AG04450 (cell line): ENCODE measurements at regions not wholly inside any gene's neighbourhood (a gene's known extent, or its start where the extent isn't known, plus 50 kb on each side); places are given as distances from the start of the nearest gene placed in this dataset.
"Not testable (repeated sequence)": the region's sequence is repeated elsewhere in the genome, so short reads cannot be mapped to it uniquely, and the experiment has no call there.

ENCODE experiments used
- CTCF ChIA-PET: fragments of 300-600, 350-600 bp; formaldehyde crosslinking; extraction: SDS; loops from one replicate; lab custom pipeline; 2022; ENCODE audit warnings: antibody characterized with exemption, inconsistent platforms; lab: Charles Lee
- POLR2A ChIA-PET: fragments of 350-600 bp; formaldehyde crosslinking; extraction: SDS; loops from one replicate; lab custom pipeline; 2021; ENCODE audit warnings: antibody characterized with exemption, inconsistent platforms; lab: Yijun Ruan, JAX
- DNase-seq: peaks from one replicate; pipeline ENCODE4 v3.0.0-alpha.2; 2011; ENCODE audit warnings: low read depth, low spot score
- H3K27ac ChIP-seq: one replicate; pipeline ENCODE4 v1.5.1; 2012; ENCODE audit warnings: low read depth, low read length, control low read depth
- H3K27me3 ChIP-seq: one replicate; pipeline ENCODE4 v1.6.0; 2012; ENCODE audit warnings: low read length; ENCODE audit not compliant: control insufficient read depth, insufficient read depth
- H3K4me3 ChIP-seq: 2 replicates; pipeline ENCODE4 v1.5.1; 2011; ENCODE audit warnings: mild to moderate bottlenecking, low read depth, low read length, control low read depth
- H3K9me3 ChIP-seq: 2 replicates; pipeline ENCODE4 v1.5.1; 2012; ENCODE audit warnings: low read length; ENCODE audit not compliant: control insufficient read depth, insufficient read depth
- TF ChIP-seq, protein P1 (sequence below): IDR thresholded peaks from 2 replicates; pipeline ENCODE4 v1.5.1; 2011; ENCODE audit warnings: low read depth, low read length, control low read depth, inconsistent platforms

DNA sequence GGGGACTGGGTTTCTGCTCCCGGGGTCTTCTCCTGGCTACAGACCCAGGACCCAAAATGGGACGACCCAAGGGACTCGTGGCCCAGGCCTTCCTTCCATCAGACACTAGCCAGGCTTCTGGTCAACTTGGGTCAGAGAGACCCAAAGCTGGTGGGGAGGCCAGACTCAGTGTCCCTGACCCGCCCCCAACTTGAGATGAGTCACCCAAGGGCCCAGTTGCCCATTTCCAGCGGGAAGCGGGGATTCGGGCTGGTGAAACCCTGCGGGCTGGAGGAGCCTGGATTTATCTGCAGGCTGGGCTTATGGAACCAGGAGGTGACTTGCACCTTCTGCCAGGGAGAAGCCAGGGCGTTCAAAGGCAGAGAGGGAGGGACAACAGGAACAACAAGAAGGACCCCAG is 81.5 kb downstream of the RFLNA start:
- H3K27ac ChIP-seq = no peak overlapping the region
- TF ChIP-seq, protein P1, sequence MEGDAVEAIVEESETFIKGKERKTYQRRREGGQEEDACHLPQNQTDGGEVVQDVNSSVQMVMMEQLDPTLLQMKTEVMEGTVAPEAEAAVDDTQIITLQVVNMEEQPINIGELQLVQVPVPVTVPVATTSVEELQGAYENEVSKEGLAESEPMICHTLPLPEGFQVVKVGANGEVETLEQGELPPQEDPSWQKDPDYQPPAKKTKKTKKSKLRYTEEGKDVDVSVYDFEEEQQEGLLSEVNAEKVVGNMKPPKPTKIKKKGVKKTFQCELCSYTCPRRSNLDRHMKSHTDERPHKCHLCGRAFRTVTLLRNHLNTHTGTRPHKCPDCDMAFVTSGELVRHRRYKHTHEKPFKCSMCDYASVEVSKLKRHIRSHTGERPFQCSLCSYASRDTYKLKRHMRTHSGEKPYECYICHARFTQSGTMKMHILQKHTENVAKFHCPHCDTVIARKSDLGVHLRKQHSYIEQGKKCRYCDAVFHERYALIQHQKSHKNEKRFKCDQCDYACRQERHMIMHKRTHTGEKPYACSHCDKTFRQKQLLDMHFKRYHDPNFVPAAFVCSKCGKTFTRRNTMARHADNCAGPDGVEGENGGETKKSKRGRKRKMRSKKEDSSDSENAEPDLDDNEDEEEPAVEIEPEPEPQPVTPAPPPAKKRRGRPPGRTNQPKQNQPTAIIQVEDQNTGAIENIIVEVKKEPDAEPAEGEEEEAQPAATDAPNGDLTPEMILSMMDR = no peak

DNA sequence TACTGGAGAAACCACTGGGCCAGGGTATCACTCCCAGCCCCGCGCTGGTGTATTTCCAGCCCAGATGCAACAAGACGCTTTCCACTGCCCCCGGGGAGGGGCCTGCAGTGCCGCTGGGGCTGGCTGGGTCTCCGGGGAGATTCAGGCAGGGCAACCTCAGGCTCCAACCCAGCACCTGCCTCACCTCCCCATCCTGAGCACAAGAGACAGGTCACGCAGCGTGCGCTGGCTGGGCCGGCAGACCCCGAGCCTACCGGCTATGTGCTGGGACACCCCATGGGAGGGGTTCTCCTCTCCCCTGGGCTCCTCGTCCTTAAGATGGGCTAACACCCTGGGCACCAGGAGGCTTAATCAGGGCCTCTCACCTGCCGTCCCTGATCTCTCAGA is 80.9 kb downstream of the RFLNA start:
- ChIA-PET CTCF (interaction anchor here (0.6 kb wide), 1 partner anchor 34 kb away, joined by 3 read pairs; no protein-coding TSS in a partner anchor), POLR2A (no interaction called here)
- TF ChIP-seq, protein P1 = no peak
- H3K27ac ChIP-seq = no peak overlapping the region
- no peaks in the 10 kb centered on the region for H3K27me3 ChIP-seq
- no peak for DNase-seq
- no peaks in the 10 kb centered on the region; the same call in 1 of the 2 replicates for H3K9me3 ChIP-seq
- no peak overlapping the region for H3K4me3 ChIP-seq

More for the DNA sequence above, 81.5 kb downstream of the RFLNA start:
- Histone ChIP-seq H3K9me3 (no peaks in the 10 kb centered on the region; the same call in 1 of the 2 replicates), H3K4me3 (no peak overlapping the region), H3K27me3 (no peaks in the 10 kb centered on the region)
- ChIA-PET CTCF (interaction anchor here (0.6 kb wide), 1 partner anchor 34 kb away, joined by 3 read pairs; no protein-coding TSS in a partner anchor), POLR2A (no interaction called here)
- no peak for DNase-seq

DNA sequence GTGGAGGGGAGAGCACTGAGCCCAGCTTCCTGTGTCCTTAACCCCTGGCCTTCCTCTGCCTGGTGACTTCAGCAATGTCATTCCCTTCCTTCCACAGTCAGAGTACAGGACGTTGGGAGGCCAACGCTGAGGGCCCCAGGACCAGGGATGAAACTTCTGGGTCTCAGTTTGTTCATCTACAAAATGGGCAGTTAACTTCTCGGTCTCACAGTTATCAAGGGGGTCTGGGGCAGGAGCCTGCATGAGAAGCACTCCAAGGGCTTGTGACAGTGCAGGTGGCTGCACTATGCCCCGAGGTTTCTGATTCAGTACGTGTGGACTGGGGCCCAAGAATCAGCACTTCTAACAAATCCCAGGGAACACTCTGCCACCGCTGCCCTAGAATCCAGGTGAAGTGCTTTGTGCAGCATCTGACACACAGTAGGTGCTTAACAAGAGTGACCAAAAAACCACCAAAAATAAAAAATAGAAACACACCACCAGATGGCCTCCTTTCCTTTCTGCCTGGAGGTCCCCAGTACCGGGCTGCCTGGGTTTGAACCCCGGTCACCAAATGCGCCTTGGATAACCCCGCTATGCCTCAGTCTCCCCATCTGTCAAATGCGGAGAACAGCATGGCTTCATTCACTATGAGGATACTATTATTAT is 80.4 kb downstream of the RFLNA start:
- H3K27me3 ChIP-seq = no peaks in the 10 kb centered on the region
- CTCF ChIA-PET = no interaction called here
- POLR2A ChIA-PET = no interaction called here
- no peak overlapping the region for H3K4me3 ChIP-seq
- no peaks in the 10 kb centered on the region; the same call in 1 of the 2 replicates for H3K9me3 ChIP-seq
- H3K27ac ChIP-seq = no peak overlapping the region
- TF ChIP-seq, protein P1 = no peak
- no peak for DNase-seq

DNA sequence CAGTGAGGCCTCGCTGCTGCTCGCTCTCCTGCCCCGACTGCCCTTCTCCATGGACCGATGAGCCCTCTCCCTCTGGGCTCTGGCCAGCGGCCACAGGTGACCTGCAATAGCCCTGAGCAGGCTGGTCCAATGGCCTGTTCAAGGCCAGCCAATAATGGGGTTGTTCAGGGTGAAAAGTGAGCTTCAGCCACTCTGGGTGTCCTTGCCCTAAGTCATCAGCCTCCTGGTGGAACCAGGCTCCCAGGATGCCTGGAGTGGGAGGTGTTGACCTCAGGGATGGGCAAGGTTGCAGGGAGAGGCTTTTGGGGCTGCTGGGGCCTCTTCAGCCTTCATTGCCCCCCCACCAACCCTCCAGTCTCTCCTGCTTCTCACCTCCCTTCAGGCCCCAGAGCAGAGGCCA is 79.7 kb downstream of the RFLNA start:
- TF ChIP-seq, protein P1 = no peak
- no peak overlapping the region for H3K4me3 ChIP-seq
- CTCF ChIA-PET = no interaction called here
- DNase-seq = no peak
- no peaks in the 10 kb centered on the region; the same call in 1 of the 2 replicates for H3K9me3 ChIP-seq
- no peaks in the 10 kb centered on the region for H3K27me3 ChIP-seq
- POLR2A ChIA-PET = no interaction called here
- no peak overlapping the region for H3K27ac ChIP-seq

DNA sequence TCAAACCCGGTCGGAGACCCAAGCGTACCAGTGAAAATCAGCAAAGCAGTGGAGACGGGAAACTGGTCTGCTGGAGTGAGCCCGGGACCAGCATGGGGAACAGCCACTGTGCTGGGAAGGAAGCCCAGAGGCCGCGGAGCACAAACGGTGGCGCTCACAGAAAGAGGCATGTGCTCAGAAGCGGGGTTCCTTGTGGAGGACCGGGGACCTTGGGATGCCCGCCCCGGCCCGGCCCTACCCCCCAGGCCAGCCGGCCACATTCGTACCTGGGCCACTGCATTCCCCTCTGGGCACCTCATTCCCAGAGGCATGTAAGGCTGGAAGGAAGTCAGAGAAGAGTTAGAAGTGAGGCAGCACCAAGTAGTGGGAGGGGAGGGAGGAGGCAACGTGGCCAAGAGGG is 79.3 kb downstream of the RFLNA start:
- TF ChIP-seq, protein P1 = no peak
- POLR2A ChIA-PET = no interaction called here
- CTCF ChIA-PET = no interaction called here
- no peak overlapping the region for H3K4me3 ChIP-seq
- H3K27ac ChIP-seq = no peak overlapping the region
- no peak for DNase-seq
- H3K9me3 ChIP-seq = no peaks in the 10 kb centered on the region; the same call in 1 of the 2 replicates
- H3K27me3 ChIP-seq = no peaks in the 10 kb centered on the region

DNA sequence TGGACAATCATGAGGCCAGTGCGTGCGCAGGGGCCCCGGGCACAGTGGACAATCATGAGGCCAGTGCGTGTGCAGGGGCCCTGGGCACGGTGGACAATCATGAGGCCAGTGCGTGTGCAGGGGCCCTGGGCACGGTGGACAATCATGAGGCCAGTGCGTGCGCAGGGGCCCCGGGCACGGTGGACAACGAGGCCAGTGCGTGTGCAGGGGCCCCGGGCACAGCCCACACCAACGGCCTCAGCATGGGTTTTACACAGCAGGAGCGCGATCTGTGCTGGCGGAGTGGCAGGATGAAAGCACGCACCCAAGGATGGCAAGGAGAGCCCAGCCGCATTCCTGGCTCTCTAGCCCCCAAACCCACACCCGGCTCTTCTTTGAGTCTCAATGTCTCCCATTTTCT is 78.8 kb downstream of the RFLNA start:
- POLR2A ChIA-PET, H3K27ac ChIP-seq, H3K4me3 ChIP-seq, H3K27me3 ChIP-seq, CTCF ChIA-PET, H3K9me3 ChIP-seq, DNase-seq: not testable (repeated sequence)
